PC-9 (cell line): ENCODE measurements at regions not wholly inside any gene's neighbourhood (a gene's known extent, or its start where the extent isn't known, plus 50 kb on each side); places are given as distances from the start of the nearest gene placed in this dataset.

Experiments used
- BruUV-seq: library from RNA; stranded (reverse); fragments of 400-500 nt; replicated peaks from 2 replicates; lab custom pipeline; 2021; lab: Mats Ljungman, UMichigan
- CTCF ChIA-PET: fragments of 300-600 bp; sonication (Branson Sonifier 250); formaldehyde crosslinking; loops from one replicate; lab custom pipeline; 2022; ENCODE audit warnings: antibody characterized with exemption; lab: Charles Lee
- POLR2A ChIA-PET: fragments of 300-600 bp; sonication (Branson Sonifier 250); formaldehyde crosslinking; loops from one replicate; lab custom pipeline; 2022; ENCODE audit warnings: antibody characterized with exemption; ENCODE audit not compliant: unreplicated experiment; lab: Charles Lee
- DNase-seq, 2 experiments: peaks; one replicate each; pipeline versions ENCODE4 v3.0.0 to v3.0.0-alpha.2; 2015 to 2022; ENCODE audit warnings: mixed read lengths in 1 of 2
- H2AFZ ChIP-seq: fragments of 200-600 bp; sonication (generic); 2 replicates; pipeline ENCODE4 v1.8.1; 2017; ENCODE audit warnings: antibody characterized with exemption
- H3F3A ChIP-seq: fragments of 200-600 bp; sonication (generic); 2 replicates; pipeline ENCODE4 v1.8.1; 2017; ENCODE audit warnings: antibody characterized with exemption, mild to moderate bottlenecking, low read depth; ENCODE audit not compliant: insufficient read depth
- H3K27ac ChIP-seq: fragments of 200-600 bp; sonication (generic); 2 replicates; pipeline ENCODE4 v1.6.1; 2016; ENCODE audit warnings: mixed run types
- H3K27me3 ChIP-seq: fragments of 200-600 bp; sonication (generic); 2 replicates; pipeline ENCODE4 v1.6.1; 2016; ENCODE audit warnings: low read depth, mixed run types; ENCODE audit not compliant: insufficient read depth
- H3K36me3 ChIP-seq: fragments of 200-600 bp; sonication (generic); 2 replicates; pipeline ENCODE4 v1.6.1; 2016; ENCODE audit warnings: low read depth, mixed run types
- H3K4me1 ChIP-seq: fragments of 200-600 bp; sonication (generic); replicated peaks from 2 replicates; pipeline ENCODE4 v1.6.1; 2016; ENCODE audit warnings: mixed run types; ENCODE audit not compliant: insufficient read depth
- H3K4me2 ChIP-seq: fragments of 200-600 bp; sonication (generic); 2 replicates; pipeline ENCODE4 v1.6.1; 2017; ENCODE audit warnings: mixed run types
- H3K4me3 ChIP-seq: fragments of 200-600 bp; sonication (generic); 2 replicates; pipeline ENCODE4 v1.6.1; 2016; ENCODE audit warnings: mixed run types
- H3K79me2 ChIP-seq: fragments of 200-600 bp; sonication (generic); 2 replicates; pipeline ENCODE4 v1.6.1; 2017; ENCODE audit warnings: low read depth, mixed run types
- H3K9me2 ChIP-seq: fragments of 200-600 bp; sonication (generic); 2 replicates; pipeline ENCODE4 v1.8.1; 2017; ENCODE audit warnings: mild to moderate bottlenecking; ENCODE audit not compliant: insufficient read depth
- H3K9me3 ChIP-seq: fragments of 200-600 bp; sonication (generic); 2 replicates; pipeline ENCODE4 v1.8.1; 2016; ENCODE audit warnings: low read depth; ENCODE audit not compliant: insufficient read depth
- H4K20me1 ChIP-seq: fragments of 200-600 bp; sonication (generic); 2 replicates; pipeline ENCODE4 v1.8.1; 2017; ENCODE audit not compliant: insufficient read depth
- CTCF ChIP-seq: fragments of 200-600 bp; sonication (generic); conservative IDR thresholded peaks from 2 replicates; pipeline ENCODE4 v1.6.1; 2017; ENCODE audit warnings: mixed run types, antibody characterized with exemption, mild to moderate bottlenecking, moderate library complexity
- EZH2 ChIP-seq: fragments of 200-600 bp; sonication (generic); IDR thresholded peaks from 2 replicates; pipeline ENCODE4 v1.8.0; 2017; ENCODE audit warnings: antibody characterized with exemption, low read depth
- intact Hi-C: fragments of 100-400 bp; cut with micrococcal nuclease; formaldehyde crosslinking; loops from one replicate; pipeline ENCODE4 v1.10.0; 2022; ENCODE audit not compliant: unreplicated experiment

DNA sequence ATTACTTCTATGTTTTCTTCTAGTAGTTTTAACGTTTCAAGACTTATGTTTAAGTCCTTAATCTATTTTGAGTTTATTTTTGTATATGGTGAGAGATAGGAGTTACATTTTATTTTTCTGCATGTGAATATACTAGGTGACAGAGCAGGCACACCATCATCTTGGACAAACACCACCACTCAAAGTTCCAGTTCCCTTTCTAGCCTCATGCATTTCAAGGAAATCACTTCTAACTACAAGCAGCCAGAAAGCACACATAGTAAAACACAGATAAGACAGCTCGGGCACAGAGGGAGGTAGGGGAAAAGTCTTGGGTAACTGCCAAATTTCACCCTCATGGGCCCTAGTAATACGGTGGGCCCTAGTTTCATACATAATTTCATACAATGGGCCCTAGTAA lies 609.4 kb upstream of the HS3ST5 start:
- TF ChIP-seq CTCF (no peak), EZH2 (no peak)
- no peak for DNase-seq
- CTCF ChIA-PET = no interaction called here
- Histone ChIP-seq H3K4me2 (no peak overlapping the region), H3K9me3 (0 out of 2 replicates have a peak, but pooled peaks cover 4% of the 10 kb centered on the region), H3K79me2 (no peaks in the 10 kb centered on the region), H3K27me3 (no peaks in the 10 kb centered on the region), H3K9me2 (no peaks in the 10 kb centered on the region; the same call in 1 of the 2 replicates), H3K4me1 (no peaks in the 10 kb centered on the region), H3K27ac (no peak overlapping the region), H2AFZ (no peak overlapping the region), H3F3A (no peaks in the 10 kb centered on the region), H4K20me1 (no peaks in the 10 kb centered on the region), H3K4me3 (no peak overlapping the region), H3K36me3 (no peaks in the 10 kb centered on the region)
- intact Hi-C loops = no loop called here
- no TSS peak for BruUV-seq
- POLR2A ChIA-PET = no interaction called here

DNA sequence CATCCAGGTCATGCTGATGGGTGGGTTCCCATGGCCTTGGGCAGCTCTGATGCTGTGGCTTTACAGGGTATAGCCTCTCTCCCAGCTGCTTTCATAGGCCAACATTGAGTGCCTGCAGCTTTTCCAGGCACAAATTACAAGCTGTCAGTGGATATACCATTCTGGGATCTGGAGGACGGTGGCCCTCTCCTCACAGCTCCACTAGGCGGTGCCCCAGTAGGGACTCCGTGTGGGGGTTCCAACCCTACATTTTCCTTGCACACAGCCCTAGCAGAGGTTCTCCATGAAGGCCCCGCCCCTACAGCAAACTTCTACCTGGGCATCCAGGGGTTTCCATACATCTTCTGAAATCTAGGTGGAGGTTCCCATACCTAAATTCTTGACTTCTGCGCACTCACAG lies 602.6 kb upstream of the HS3ST5 start:
- intact Hi-C loops = no loop called here
- H3K4me3 ChIP-seq = no peak overlapping the region
- TF ChIP-seq EZH2 (no peak), CTCF (no peak)
- no peaks in the 10 kb centered on the region for H3K79me2 ChIP-seq
- ChIA-PET CTCF (interaction anchor here (0.6 kb wide), 1 partner anchor 410 kb away, joined by 3 read pairs; no protein-coding TSS in a partner anchor), POLR2A (no interaction called here)
- H3K27me3 ChIP-seq = no peaks in the 10 kb centered on the region
- BruUV-seq = no TSS peak
- H3K4me1 ChIP-seq = no peaks in the 10 kb centered on the region
- H3K4me2 ChIP-seq = no peak overlapping the region
- no peak overlapping the region for H3K27ac ChIP-seq
- H3K9me2 ChIP-seq = no peaks in the 10 kb centered on the region; the same call in 1 of the 2 replicates
- DNase-seq = no peak
- H2AFZ ChIP-seq = no peak overlapping the region
- peaks cover 3% of the 10 kb centered on the region; the same call in 1 of the 2 replicates for H3K9me3 ChIP-seq
- no peaks in the 10 kb centered on the region for H4K20me1 ChIP-seq
- H3F3A ChIP-seq = no peaks in the 10 kb centered on the region
- no peaks in the 10 kb centered on the region for H3K36me3 ChIP-seq

DNA sequence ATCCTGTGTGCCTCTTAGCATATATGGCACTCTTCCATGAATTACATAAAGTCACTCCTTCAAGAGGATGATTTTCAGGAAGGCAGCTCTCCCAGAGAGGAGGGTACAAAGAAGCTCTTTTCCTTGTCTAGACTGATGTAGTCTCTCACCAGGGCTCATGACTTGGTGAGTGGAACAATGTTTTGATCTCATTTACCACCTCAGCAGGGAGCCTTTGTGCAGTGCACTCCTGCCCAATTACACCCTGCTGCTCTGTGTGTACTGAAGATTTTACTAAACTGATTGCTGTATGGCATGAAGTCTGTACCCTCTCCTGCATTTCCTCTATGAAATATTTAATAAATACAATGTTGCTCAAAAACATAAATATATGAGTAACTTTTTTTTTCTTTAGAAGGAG lies 598.3 kb upstream of the HS3ST5 start:
- Histone ChIP-seq H2AFZ (no peak overlapping the region), H4K20me1 (no peaks in the 10 kb centered on the region), H3F3A (no peaks in the 10 kb centered on the region), H3K4me1 (no peaks in the 10 kb centered on the region), H3K79me2 (no peaks in the 10 kb centered on the region), H3K4me3 (no peak overlapping the region), H3K9me3 (no peaks in the 10 kb centered on the region), H3K27me3 (no peaks in the 10 kb centered on the region), H3K36me3 (no peaks in the 10 kb centered on the region), H3K9me2 (no peaks in the 10 kb centered on the region), H3K4me2 (no peak overlapping the region), H3K27ac (no peak overlapping the region)
- intact Hi-C loops = no loop called here
- no peak for DNase-seq
- TF ChIP-seq CTCF = no peak
- TF ChIP-seq EZH2 = no peak
- ChIA-PET POLR2A (no interaction called here), CTCF (no interaction called here)
- no TSS peak for BruUV-seq
